ENCODE measurements at regions not wholly inside any gene's neighbourhood (a gene's known extent, or its start where the extent isn't known, plus 50 kb on each side); places are given as distances from the start of the nearest gene placed in this dataset.

- no peak for ATAC-seq
Measured at GRCh38 chr7:18369011-18369410, 126.5 kb upstream of the HDAC9 start.

- no peak for ATAC-seq
Measured at GRCh38 chr7:18370633-18371032, 124.9 kb upstream of the HDAC9 start.

GRCh38 chr7:18378989-18379605, 116.5 kb upstream of the HDAC9 start:
- no peak for ATAC-seq

GRCh38 chr7:18384491-18385143, 110.9 kb upstream of the HDAC9 start:
- no peak for ATAC-seq

- no peak for ATAC-seq
Measured at GRCh38 chr7:18386607-18387006, 108.9 kb upstream of the HDAC9 start.

GRCh38 chr7:18387191-18387735, 108.3 kb upstream of the HDAC9 start:
- ATAC-seq: no peak

- no peak for ATAC-seq
Measured at GRCh38 chr7:18390535-18390907, 105.0 kb upstream of the HDAC9 start.

GRCh38 chr7:18393465-18394118, 102.0 kb upstream of the HDAC9 start:
- no peak for ATAC-seq

- no peak for ATAC-seq
Measured at GRCh38 chr7:18395868-18396267, 99.7 kb upstream of the HDAC9 start.

GRCh38 chr7:18396953-18397352, 98.6 kb upstream of the HDAC9 start:
- no peak for ATAC-seq

- no peak for ATAC-seq
Measured at GRCh38 chr7:18399436-18400235, 95.9 kb upstream of the HDAC9 start.

- no peak for ATAC-seq
Measured at GRCh38 chr7:18400275-18400674, 95.3 kb upstream of the HDAC9 start.

- no peak for ATAC-seq
Measured at GRCh38 chr7:18400726-18401125, 94.8 kb upstream of the HDAC9 start.

GRCh38 chr7:18401757-18402156, 93.8 kb upstream of the HDAC9 start:
- no peak for ATAC-seq

- no peak for ATAC-seq
Measured at GRCh38 chr7:18402488-18403183, 92.9 kb upstream of the HDAC9 start.

GRCh38 chr7:18405726-18406125, 89.8 kb upstream of the HDAC9 start:
- ATAC-seq: no peak

- ATAC-seq: no peak
Measured at GRCh38 chr7:18407385-18407784, 88.2 kb upstream of the HDAC9 start.

GRCh38 chr7:18408461-18408860, 87.1 kb upstream of the HDAC9 start:
- no peak for ATAC-seq

- ATAC-seq: no peak
Measured at GRCh38 chr7:18408868-18409267, 86.7 kb upstream of the HDAC9 start.

GRCh38 chr7:18413447-18413846, 82.1 kb upstream of the HDAC9 start:
- ATAC-seq: no peak

- ATAC-seq: no peak
Measured at GRCh38 chr7:18414885-18415284, 80.7 kb upstream of the HDAC9 start.

- no peak for ATAC-seq
Measured at GRCh38 chr7:18416988-18417387, 78.6 kb upstream of the HDAC9 start.

- ATAC-seq: no peak
Measured at GRCh38 chr7:18419456-18419855, 76.1 kb upstream of the HDAC9 start.

Measured in activated CD4-positive, CD25-positive, alpha-beta regulatory T cell treated with anti-CD3 and anti-CD28 coated beads, Interleukin-2, amount 50 U/mL, for 24 hours (primary cell).